H1 (cell line): ENCODE measurements at regions not wholly inside any gene's neighbourhood (a gene's known extent, or its start where the extent isn't known, plus 50 kb on each side); places are given as distances from the start of the nearest gene placed in this dataset.

Experiments
- CREB1 ChIP-seq: IDR thresholded peaks from 2 replicates; pipeline ENCODE4 v1.6.1; 2012; ENCODE audit warnings: inconsistent platforms
- CTCF ChIP-seq, 3 experiments: IDR thresholded peaks; 1 replicate in 2 of 3; 2 replicates in 1 of 3; pipeline versions ENCODE4 v1.5.1 to v1.6.1; 2011; ENCODE audit warnings: low read length in 3 of 3, mild to moderate bottlenecking in 3 of 3, inconsistent platforms in 2 of 3, low read depth in 1 of 3, moderate library complexity in 1 of 3; ENCODE audit not compliant: insufficient read depth in 1 of 3; ENCODE audit errors: control extremely low read depth in 1 of 3
- EP300 ChIP-seq, 2 experiments: IDR thresholded peaks; 1 replicate in 1 of 2; 2 replicates in 1 of 2; pipeline ENCODE4 v1.6.1; 2011 to 2012; ENCODE audit warnings: low read depth in 2 of 2, low read length in 2 of 2, mild to moderate bottlenecking in 2 of 2, borderline replicate concordance in 1 of 2, inconsistent platforms in 1 of 2, moderate library complexity in 1 of 2
- EZH2 ChIP-seq: fragments of 200-600 bp; sonication (generic); IDR thresholded peaks from 2 replicates; pipeline ENCODE4 v1.7.1; 2012; ENCODE audit warnings: low read depth, mild to moderate bottlenecking, moderate library complexity, low read length, inconsistent platforms; ENCODE audit not compliant: severe bottlenecking
- MAFK ChIP-seq: IDR thresholded peaks from 2 replicates; pipeline ENCODE4 v1.6.1; 2012; ENCODE audit warnings: low read depth, mild to moderate bottlenecking, improper control_type of control experiment, low read length
- MAX ChIP-seq: IDR thresholded peaks from 2 replicates; pipeline ENCODE4 v1.6.1; 2012; ENCODE audit warnings: inconsistent platforms
- POLR2A ChIP-seq, 2 experiments: IDR thresholded peaks; 1 replicate in 1 of 2; 2 replicates in 1 of 2; pipeline ENCODE4 v1.6.1; 2011; ENCODE audit warnings: low read depth in 2 of 2, low read length in 2 of 2, mild to moderate bottlenecking in 2 of 2; ENCODE audit errors: control extremely low read depth in 1 of 2
- POLR2AphosphoS5 ChIP-seq: IDR thresholded peaks from 2 replicates; pipeline ENCODE4 v1.6.1; 2011; ENCODE audit warnings: low read depth, low read length
- RAD21 ChIP-seq, 2 experiments: IDR thresholded peaks in 1 of 2; conservative IDR thresholded peaks in 1 of 2; 2 replicates each; pipeline ENCODE4 v1.6.1; 2011; ENCODE audit warnings: low read depth in 2 of 2, low read length in 2 of 2, improper control_type of control experiment in 1 of 2, inconsistent platforms in 1 of 2, mild to moderate bottlenecking in 1 of 2, moderate library complexity in 1 of 2
- SAP30 ChIP-seq: fragments of 300-600 bp; sonication (generic); IDR thresholded peaks from 2 replicates; pipeline ENCODE4 v1.7.1; 2012; ENCODE audit warnings: low read length, moderate library complexity, mild to moderate bottlenecking, inconsistent platforms; ENCODE audit not compliant: insufficient read depth, insufficient replicate concordance
- TAF1 ChIP-seq: IDR thresholded peaks from 2 replicates; pipeline ENCODE4 v1.6.1; 2011; ENCODE audit warnings: mild to moderate bottlenecking, low read depth, low read length
- TEAD4 ChIP-seq: IDR thresholded peaks from 2 replicates; pipeline ENCODE4 v1.6.1; 2012; ENCODE audit warnings: low read depth, low read length, inconsistent platforms, mixed read lengths
- TF ChIP-seq, protein P1 (sequence below): IDR thresholded peaks from 2 replicates; pipeline ENCODE4 v1.6.1; 2012; ENCODE audit warnings: low read length, inconsistent platforms

GRCh38 chr3:44056446-44057240 lies 185.0 kb upstream of the TOPAZ1 start:
- TF ChIP-seq SAP30 (no peak), CTCF (IDR thresholded peaks at IDR 0.05; ENCODE audit: control extremely low read depth in 1 of 3, insufficient read depth in 1 of 3, low read depth in 1 of 3, low read length in 3 of 3) (no peak), EP300 (IDR thresholded peaks at IDR 0.05; ENCODE audit: borderline replicate concordance in 1 of 2, low read depth in 2 of 2, low read length in 2 of 2) (no peak), MAX (no peak), TEAD4 (no peak), CREB1 (no peak), POLR2A (IDR thresholded peaks at IDR 0.05; ENCODE audit: control extremely low read depth in 1 of 2, low read depth in 2 of 2, low read length in 2 of 2) (no peak), EZH2 (no peak), TAF1 (no peak), POLR2AphosphoS5 (no peak), MAFK (no peak), RAD21 (IDR thresholded peaks at IDR 0.05 in 1 of 2, conservative IDR thresholded peaks at IDR 0.05 in 1 of 2; ENCODE audit: low read depth in 2 of 2, low read length in 2 of 2) (no peak)
- TF ChIP-seq, protein P1, sequence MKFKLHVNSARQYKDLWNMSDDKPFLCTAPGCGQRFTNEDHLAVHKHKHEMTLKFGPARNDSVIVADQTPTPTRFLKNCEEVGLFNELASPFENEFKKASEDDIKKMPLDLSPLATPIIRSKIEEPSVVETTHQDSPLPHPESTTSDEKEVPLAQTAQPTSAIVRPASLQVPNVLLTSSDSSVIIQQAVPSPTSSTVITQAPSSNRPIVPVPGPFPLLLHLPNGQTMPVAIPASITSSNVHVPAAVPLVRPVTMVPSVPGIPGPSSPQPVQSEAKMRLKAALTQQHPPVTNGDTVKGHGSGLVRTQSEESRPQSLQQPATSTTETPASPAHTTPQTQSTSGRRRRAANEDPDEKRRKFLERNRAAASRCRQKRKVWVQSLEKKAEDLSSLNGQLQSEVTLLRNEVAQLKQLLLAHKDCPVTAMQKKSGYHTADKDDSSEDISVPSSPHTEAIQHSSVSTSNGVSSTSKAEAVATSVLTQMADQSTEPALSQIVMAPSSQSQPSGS: no peak
